HG03097 (cell line): ENCODE measurements at regions not wholly inside any gene's neighbourhood (a gene's known extent, or its start where the extent isn't known, plus 50 kb on each side); places are given as distances from the start of the nearest gene placed in this dataset.

Experiments used
- ATAC-seq: cut with Tn5 transposase; IDR thresholded peaks from one replicate; pipeline ENCODE4 v1.9.1; 2021; ENCODE audit not compliant: unreplicated experiment, low FRiP score

GRCh38 chr22:48055827-48056226 is 1293.4 kb downstream of the TBC1D22A start:
- ATAC-seq, result no peak

GRCh38 chr22:48055185-48055584 is 1292.7 kb downstream of the TBC1D22A start:
- no peak for ATAC-seq

- no peak for ATAC-seq
Observed at GRCh38 chr22:48054596-48054995, 1292.1 kb downstream of the TBC1D22A start.

- ATAC-seq, result no peak
Observed at GRCh38 chr22:48053973-48054372, 1291.5 kb downstream of the TBC1D22A start.

- ATAC-seq, result no peak
Observed at GRCh38 chr22:48053486-48053885, 1291.0 kb downstream of the TBC1D22A start.

GRCh38 chr22:48052621-48052890 is 1290.1 kb downstream of the TBC1D22A start:
- ATAC-seq, result no peak

GRCh38 chr22:48051796-48052620 is 1289.6 kb downstream of the TBC1D22A start:
- no peak for ATAC-seq

- ATAC-seq, result no peak
Observed at GRCh38 chr22:48050836-48051235, 1288.4 kb downstream of the TBC1D22A start.

- no peak for ATAC-seq
Observed at GRCh38 chr22:48049116-48049515, 1286.7 kb downstream of the TBC1D22A start.

GRCh38 chr22:48047722-48048500 is 1285.5 kb downstream of the TBC1D22A start:
- ATAC-seq, result no peak

GRCh38 chr22:48045369-48045768 is 1282.9 kb downstream of the TBC1D22A start:
- ATAC-seq, result no peak

- ATAC-seq, result no peak
Observed at GRCh38 chr22:48044487-48045060, 1282.1 kb downstream of the TBC1D22A start.

- no peak for ATAC-seq
Observed at GRCh38 chr22:48043581-48043980, 1281.1 kb downstream of the TBC1D22A start.

GRCh38 chr22:48042621-48043395 is 1280.4 kb downstream of the TBC1D22A start:
- no peak for ATAC-seq

GRCh38 chr22:48039326-48039725 is 1276.9 kb downstream of the TBC1D22A start:
- ATAC-seq, result no peak

- ATAC-seq, result no peak
Observed at GRCh38 chr22:48037618-48038017, 1275.2 kb downstream of the TBC1D22A start.

GRCh38 chr22:48035897-48036296 is 1273.4 kb downstream of the TBC1D22A start:
- ATAC-seq, result no peak

GRCh38 chr22:48031589-48031988 is 1269.1 kb downstream of the TBC1D22A start:
- ATAC-seq, result no peak

- no peak for ATAC-seq
Observed at GRCh38 chr22:48025096-48025495, 1262.6 kb downstream of the TBC1D22A start.

GRCh38 chr22:48021991-48022401 is 1259.5 kb downstream of the TBC1D22A start:
- ATAC-seq, result no peak

GRCh38 chr22:48018346-48018745 is 1255.9 kb downstream of the TBC1D22A start:
- no peak for ATAC-seq
